Cardiac fibroblast (primary cell): ENCODE measurements at regions not wholly inside any gene's neighbourhood (a gene's known extent, or its start where the extent isn't known, plus 50 kb on each side); places are given as distances from the start of the nearest gene placed in this dataset.

Experiments used
- DNase-seq, 2 donors: peaks; one replicate each; pipeline versions ENCODE4 v3.0.0 to v3.0.0-alpha.2; 2010; ENCODE audit warnings: low read depth in 2 of 2
- H3K4me3 ChIP-seq, 2 donors: replicated peaks in 1 of 2; 1 replicate in 1 of 2; 2 replicates in 1 of 2; pipeline ENCODE4 v1.5.1; 2011; ENCODE audit warnings: low read depth in 2 of 2, low read length in 2 of 2, mild to moderate bottlenecking in 2 of 2, moderate library complexity in 1 of 2
- CTCF ChIP-seq: IDR thresholded peaks from one replicate; pipeline ENCODE4 v1.5.1; 2011; ENCODE audit warnings: low read depth, mild to moderate bottlenecking, low read length, inconsistent platforms

- peak overlapping the region in 1 of 2 donors; percentile 43 for H3K4me3 ChIP-seq
- DNase-seq, result peak; percentile 77 to 82
- peak; percentile 78 for TF ChIP-seq CTCF
Measured at GRCh38 chr18:76620321-76621170, 125.5 kb upstream of the ZNF516 start.

DNA sequence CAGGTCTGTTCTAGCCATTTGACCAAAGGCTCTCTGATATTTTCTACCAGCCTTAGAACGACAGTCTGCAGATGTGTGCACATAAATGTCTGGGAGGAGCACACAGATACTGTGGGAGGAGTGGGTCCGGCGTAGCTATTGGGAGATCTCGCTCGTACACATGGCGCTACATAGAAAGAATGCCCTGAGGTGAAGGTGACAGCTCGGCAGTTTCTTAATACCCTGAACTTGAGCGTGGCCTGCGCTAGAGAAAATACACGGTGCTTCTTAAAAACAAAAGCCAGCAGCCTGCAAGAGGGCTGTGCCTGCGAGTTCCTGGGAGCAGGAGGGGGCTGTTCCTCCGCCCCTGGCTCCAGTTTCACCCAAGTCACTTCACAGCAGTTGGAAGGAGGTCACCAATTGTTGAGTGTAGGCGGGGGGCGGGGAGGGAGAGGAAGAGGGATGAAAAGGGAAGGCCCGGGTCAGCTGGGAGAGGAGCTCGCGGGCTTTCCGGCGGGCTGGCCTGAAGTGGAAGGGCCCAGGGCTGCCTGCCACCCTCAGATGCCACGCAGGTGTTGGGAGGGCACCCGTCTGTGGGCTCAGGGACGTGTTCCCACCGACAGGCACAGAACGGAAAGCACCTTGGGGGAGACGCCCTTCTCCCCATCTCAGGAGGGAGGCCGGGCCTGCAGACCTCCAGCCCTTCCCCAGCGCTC, 124.7 kb upstream of the ZNF516 start:
- peak overlapping the region; percentile 21 to 36 for H3K4me3 ChIP-seq
- peak; percentile 45 to 60 for DNase-seq
- TF ChIP-seq CTCF, result no peak

- no peak overlapping the region for H3K4me3 ChIP-seq
- peak; percentile 78 to 79 for DNase-seq
- no peak for TF ChIP-seq CTCF
Measured at GRCh38 chr18:76619261-76619620, 124.2 kb upstream of the ZNF516 start.

- DNase-seq, result no peak
- TF ChIP-seq CTCF, result no peak
- no peak overlapping the region for H3K4me3 ChIP-seq
Measured at GRCh38 chr18:76618721-76619120, 123.7 kb upstream of the ZNF516 start.

- no peak overlapping the region for H3K4me3 ChIP-seq
- no peak for TF ChIP-seq CTCF
- no peak for DNase-seq
Measured at GRCh38 chr18:76616373-76616772, 121.3 kb upstream of the ZNF516 start.

GRCh38 chr18:76615065-76615733, 120.2 kb upstream of the ZNF516 start:
- peak in 1 of 2 donors; percentile 10 for DNase-seq
- H3K4me3 ChIP-seq, result no peak overlapping the region
- no peak for TF ChIP-seq CTCF
